ENCODE measurements at regions not wholly inside any gene's neighbourhood (a gene's known extent, or its start where the extent isn't known, plus 50 kb on each side); places are given as distances from the start of the nearest gene placed in this dataset.
"Not testable (repeated sequence)": the region's sequence is repeated elsewhere in the genome, so short reads cannot be mapped to it uniquely, and the experiment has no call there.

GRCh38 chr10:34904191-34904590 is 89.1 kb upstream of the PARD3 start:
- ATAC-seq (ENCODE audit: low FRiP score in 2 of 2), result no peak
- TF ChIP-seq EP300 (IDR thresholded peaks at IDR 0.05), result no peak
- TF ChIP-seq CTCF (IDR thresholded peaks at IDR 0.05), result no peak
- TF ChIP-seq POLR2AphosphoS5 (IDR thresholded peaks at IDR 0.05), result no peak
- no peak for TF ChIP-seq POLR2A (IDR thresholded peaks at IDR 0.05)

GRCh38 chr10:34899161-34899560 is 84.1 kb upstream of the PARD3 start:
- Histone ChIP-seq H3K27ac (no peak overlapping the region), H3K4me3 (no peak overlapping the region), H3K27me3 (no peaks in the 10 kb centered on the region), H3K9me3 (no peaks in the 10 kb centered on the region), H3K36me3 (no peaks in the 10 kb centered on the region), H3K4me1 (no peaks in the 10 kb centered on the region)
- TF ChIP-seq POLR2AphosphoS5 (IDR thresholded peaks at IDR 0.05) (no peak), EP300 (IDR thresholded peaks at IDR 0.05) (no peak), POLR2A (IDR thresholded peaks at IDR 0.05) (no peak), CTCF (IDR thresholded peaks at IDR 0.05) (no peak)
- ATAC-seq (ENCODE audit: low FRiP score in 2 of 2) (no peak), DNase-seq (no peak)
- WGBS, 2 donors, result 94 to 98% methylated on average over 8 of the region's 8 CpGs

More at GRCh38 chr10:34904191-34904590, 89.1 kb upstream of the PARD3 start:
- H3K4me3 ChIP-seq, result no peak overlapping the region
- peaks cover 0 to 6% (median 0%) of the 10 kb centered on the region in 4 donors for H3K4me1 ChIP-seq
- no peaks in the 10 kb centered on the region for H3K36me3 ChIP-seq
- H3K27ac ChIP-seq, result no peak overlapping the region
- H3K9me3 ChIP-seq, result no peaks in the 10 kb centered on the region
- WGBS, 2 donors, result 85 to 92% methylated on average over 6 of the region's 6 CpGs
- no peaks in the 10 kb centered on the region for H3K27me3 ChIP-seq
- no peak for DNase-seq

GRCh38 chr10:34895977-34896376 is 80.9 kb upstream of the PARD3 start:
- Histone ChIP-seq H3K36me3 (no peaks in the 10 kb centered on the region), H3K27me3 (no peaks in the 10 kb centered on the region), H3K4me3 (no peak overlapping the region), H3K27ac (no peak overlapping the region), H3K4me1 (no peaks in the 10 kb centered on the region), H3K9me3 (no peaks in the 10 kb centered on the region)
- WGBS, 2 donors, result 90 to 97% methylated on average over 3 of the region's 3 CpGs
- no peak for DNase-seq
- ATAC-seq (ENCODE audit: low FRiP score in 2 of 2), result no peak
- TF ChIP-seq EP300 (IDR thresholded peaks at IDR 0.05) (no peak), POLR2A (IDR thresholded peaks at IDR 0.05) (no peak), CTCF (IDR thresholded peaks at IDR 0.05) (no peak), POLR2AphosphoS5 (IDR thresholded peaks at IDR 0.05) (no peak)

- 91 to 95% methylated on average over 3 of the region's 3 CpGs for WGBS, 2 donors
- not testable (repeated sequence) for DNase-seq; ATAC-seq (ENCODE audit: low FRiP score in 2 of 2)
These were observed 80.0 kb upstream of the PARD3 start for GRCh38 chr10:34895046-34895445.

GRCh38 chr10:34892521-34892920 is 77.4 kb upstream of the PARD3 start:
- DNase-seq; H3K4me1 ChIP-seq; H3K9me3 ChIP-seq; H3K27ac ChIP-seq; ATAC-seq (ENCODE audit: low FRiP score in 2 of 2); H3K4me3 ChIP-seq; H3K27me3 ChIP-seq; H3K36me3 ChIP-seq: not testable (repeated sequence)
- 95 to 98% methylated on average over 5 to 6 of the region's 6 CpGs for WGBS, 2 donors

More at GRCh38 chr10:34895046-34895445, 80.0 kb upstream of the PARD3 start:
- H3K27me3 ChIP-seq, H3K4me3 ChIP-seq, H3K27ac ChIP-seq, H3K4me1 ChIP-seq, H3K36me3 ChIP-seq, H3K9me3 ChIP-seq: not testable (repeated sequence)

GRCh38 chr10:34890939-34891338 is 75.8 kb upstream of the PARD3 start:
- no peaks in the 10 kb centered on the region for H3K4me1 ChIP-seq
- H3K36me3 ChIP-seq, result no peaks in the 10 kb centered on the region
- DNase-seq, result no peak
- H3K9me3 ChIP-seq, result no peaks in the 10 kb centered on the region
- no peaks in the 10 kb centered on the region for H3K27me3 ChIP-seq
- H3K4me3 ChIP-seq, result no peak overlapping the region
- no peak overlapping the region for H3K27ac ChIP-seq
- TF ChIP-seq POLR2AphosphoS5 (IDR thresholded peaks at IDR 0.05) (no peak), EP300 (IDR thresholded peaks at IDR 0.05) (no peak), CTCF (IDR thresholded peaks at IDR 0.05) (no peak), POLR2A (IDR thresholded peaks at IDR 0.05) (no peak)
- WGBS, 2 donors, result 37 to 38% methylated on average over 2 of the region's 2 CpGs
- no peak for ATAC-seq (ENCODE audit: low FRiP score in 2 of 2)

Data from upper lobe of left lung (tissue), 6 donors.